ENCODE measurements at regions not wholly inside any gene's neighbourhood (a gene's known extent, or its start where the extent isn't known, plus 50 kb on each side); places are given as distances from the start of the nearest gene placed in this dataset.

GRCh38 chr4:144288011-144288903 is 147.7 kb upstream of the GYPA start:
- ATAC-seq, result peak; percentile 95
- Mint-ChIP-seq H3K4me1 (peaks cover 14% of the 10 kb centered on the region), H3K4me3 (no peak overlapping the region), H3K27ac (no peak overlapping the region), H3K36me3 (no peaks in the 10 kb centered on the region), H3K27me3 (ENCODE audit: low read depth) (no peaks in the 10 kb centered on the region), H3K9me3 (no peaks in the 10 kb centered on the region)
- ChIA-PET CTCF (no interaction called here), POLR2A (no interaction called here)
- TF ChIP-seq MXD4 (CRISPR knock-in tag; IDR thresholded peaks at IDR 0.05; ENCODE audit: borderline replicate concordance) (no peak), TEAD1 (CRISPR knock-in tag; IDR thresholded peaks at IDR 0.05) (no peak), SOX15 (CRISPR knock-in tag; IDR thresholded peaks at IDR 0.05) (no peak), MLX (CRISPR knock-in tag; IDR thresholded peaks at IDR 0.05) (no peak), KAT7 (CRISPR knock-in tag; IDR thresholded peaks at IDR 0.05; ENCODE audit: borderline replicate concordance) (no peak), PRRX2 (CRISPR knock-in tag; IDR thresholded peaks at IDR 0.05) (no peak), CREB1 (CRISPR knock-in tag; IDR thresholded peaks at IDR 0.05) (no peak), ZNF263 (CRISPR knock-in tag; IDR thresholded peaks at IDR 0.05; ENCODE audit: low read depth) (no peak), FOXP1 (CRISPR knock-in tag; IDR thresholded peaks at IDR 0.05; ENCODE audit: borderline replicate concordance) (no peak), NFE2L1 (CRISPR knock-in tag; IDR thresholded peaks at IDR 0.05) (no peak), NR1H2 (CRISPR knock-in tag; IDR thresholded peaks at IDR 0.05) (no peak), GABPB1 (CRISPR knock-in tag; IDR thresholded peaks at IDR 0.05) (no peak), EMX1 (CRISPR knock-in tag; IDR thresholded peaks at IDR 0.05) (no peak), NFATC4 (CRISPR knock-in tag; IDR thresholded peaks at IDR 0.05) (no peak)
- DNase-seq (ENCODE audit: low spot score), result no peak

- ChIA-PET CTCF (no interaction called here), POLR2A (no interaction called here)
- peaks cover 14% of the 10 kb centered on the region for H3K4me1 Mint-ChIP-seq
- H3K27me3 Mint-ChIP-seq (ENCODE audit: low read depth), result no peaks in the 10 kb centered on the region
- no peak overlapping the region for H3K4me3 Mint-ChIP-seq
- no peaks in the 10 kb centered on the region for H3K9me3 Mint-ChIP-seq
- no peak overlapping the region for H3K27ac Mint-ChIP-seq
- H3K36me3 Mint-ChIP-seq, result no peaks in the 10 kb centered on the region
- ATAC-seq (no peak), DNase-seq (ENCODE audit: low spot score) (no peak)
- TF ChIP-seq CTCF (IDR thresholded peaks at IDR 0.05) (no peak), MLX (CRISPR knock-in tag; IDR thresholded peaks at IDR 0.05) (no peak), KAT7 (CRISPR knock-in tag; IDR thresholded peaks at IDR 0.05; ENCODE audit: borderline replicate concordance) (no peak), ARID4B (CRISPR knock-in tag; IDR thresholded peaks at IDR 0.05; ENCODE audit: borderline replicate concordance) (no peak), NR2C2 (CRISPR knock-in tag; IDR thresholded peaks at IDR 0.05) (no peak), TP53 (CRISPR knock-in tag; IDR thresholded peaks at IDR 0.05) (no peak), PRDM15 (CRISPR knock-in tag; IDR thresholded peaks at IDR 0.05) (no peak), NFYB (CRISPR knock-in tag; conservative IDR thresholded peaks at IDR 0.05; ENCODE audit: low read depth) (no peak), ZBTB43 (CRISPR knock-in tag; IDR thresholded peaks at IDR 0.05) (no peak)
These were observed 149.3 kb upstream of the GYPA start for GRCh38 chr4:144289667-144290428.

Measured in WTC11 (cell line).